ENCODE measurements at regions not wholly inside any gene's neighbourhood (a gene's known extent, or its start where the extent isn't known, plus 50 kb on each side); places are given as distances from the start of the nearest gene placed in this dataset. TPM values are rescaled to one million over a fixed set of nuclear protein-coding genes. Genes with fewer than 3 reads are reported as not detected.

- no peak overlapping the region for H3K4me3 Mint-ChIP-seq
- Histone ChIP-seq H3K4me1 (ENCODE audit: insufficient read depth, low read length) (no peaks in the 10 kb centered on the region), H3K4me3 (ENCODE audit: low read length in 2 of 2) (no peak overlapping the region), H3K36me3 (ENCODE audit: insufficient read depth, low read length) (no peaks in the 10 kb centered on the region), H3K9me3 (ENCODE audit: control insufficient read depth in 1 of 2, low read length in 2 of 2) (no peaks in the 10 kb centered on the region), H3K27me3 (ENCODE audit: insufficient read depth, low read length) (no peaks in the 10 kb centered on the region), H3K27ac (ENCODE audit: low read depth, low read length) (no peak overlapping the region)
- ChIA-PET CTCF (ENCODE audit: partially characterized antibody) (no interaction called here), POLR2A (ENCODE audit: partially characterized antibody) (no interaction called here)
- no peaks in the 10 kb centered on the region for H3K27me3 Mint-ChIP-seq
- H3K4me1 Mint-ChIP-seq = no peaks in the 10 kb centered on the region
- H3K36me3 Mint-ChIP-seq = no peaks in the 10 kb centered on the region
- H3K27ac Mint-ChIP-seq = no peak overlapping the region
- peaks cover 0 to 6% (median 2%) of the 10 kb centered on the region in 8 donors for H3K9me3 Mint-ChIP-seq
- DNase-seq = no peak
- intact Hi-C loops (cut with micrococcal nuclease) = no loop called here
Observed at GRCh38 chrX:6283826-6284225, 55.2 kb upstream of the NLGN4X start.

- intact Hi-C loops (cut with micrococcal nuclease) = no loop called here
- H3K27ac ChIP-seq (ENCODE audit: low read depth, low read length) = no peak overlapping the region
- H3K9me3 ChIP-seq (ENCODE audit: control insufficient read depth in 1 of 2, low read length in 2 of 2) = no peaks in the 10 kb centered on the region
- no peaks in the 10 kb centered on the region for H3K36me3 ChIP-seq (ENCODE audit: insufficient read depth, low read length)
- CTCF ChIA-PET (ENCODE audit: partially characterized antibody) = no interaction called here
- Mint-ChIP-seq H3K27ac (no peak overlapping the region), H3K27me3 (no peaks in the 10 kb centered on the region), H3K4me3 (no peak overlapping the region), H3K9me3 (peaks cover 0 to 10% (median 8%) of the 10 kb centered on the region in 8 donors), H3K36me3 (no peaks in the 10 kb centered on the region), H3K4me1 (no peaks in the 10 kb centered on the region)
- H3K4me3 ChIP-seq (ENCODE audit: low read length in 2 of 2) = no peak overlapping the region
- H3K4me1 ChIP-seq (ENCODE audit: insufficient read depth, low read length) = no peaks in the 10 kb centered on the region
- POLR2A ChIA-PET (ENCODE audit: partially characterized antibody) = no interaction called here
- DNase-seq = no peak
- H3K27me3 ChIP-seq (ENCODE audit: insufficient read depth, low read length) = no peaks in the 10 kb centered on the region
Observed at GRCh38 chrX:6279277-6279909, 50.7 kb upstream of the NLGN4X start.

Small RNAs in the stretch of these regions (microRNA-seq; reads per million reads assigned to microRNA genes)
- gene MIR4770 (ENCODE audit: borderline microRNAs expressed, borderline number of aligned reads, borderline replicate concordance) = not detected

Data from CD4-positive, alpha-beta memory T cell (primary cell).